ENCODE measurements at regions not wholly inside any gene's neighbourhood (a gene's known extent, or its start where the extent isn't known, plus 50 kb on each side); places are given as distances from the start of the nearest gene placed in this dataset.

DNA sequence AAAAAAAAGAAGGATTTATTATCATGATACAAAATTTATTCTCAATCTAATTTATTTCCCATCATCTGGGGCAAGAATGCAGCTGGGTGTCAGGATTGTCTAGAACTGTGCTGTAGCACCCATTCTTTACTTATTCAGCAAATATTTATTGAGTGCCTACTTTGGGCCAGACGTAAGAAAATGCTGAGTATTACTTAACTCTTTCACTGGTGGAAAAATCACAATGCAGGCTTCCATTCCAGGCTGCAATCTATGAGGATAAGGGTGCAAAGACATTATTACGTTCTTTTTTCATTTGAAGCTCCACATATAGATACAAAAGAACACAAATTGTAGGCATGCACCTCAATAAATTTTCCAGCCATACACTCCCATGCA, 86.0 kb upstream of the CDKN3 start:
- DNase-seq (ENCODE audit: low read depth) = no peak

- DNase-seq (ENCODE audit: low read depth) = no peak
Measured at GRCh38 chr14:54312166-54312801, 84.5 kb upstream of the CDKN3 start.

DNA sequence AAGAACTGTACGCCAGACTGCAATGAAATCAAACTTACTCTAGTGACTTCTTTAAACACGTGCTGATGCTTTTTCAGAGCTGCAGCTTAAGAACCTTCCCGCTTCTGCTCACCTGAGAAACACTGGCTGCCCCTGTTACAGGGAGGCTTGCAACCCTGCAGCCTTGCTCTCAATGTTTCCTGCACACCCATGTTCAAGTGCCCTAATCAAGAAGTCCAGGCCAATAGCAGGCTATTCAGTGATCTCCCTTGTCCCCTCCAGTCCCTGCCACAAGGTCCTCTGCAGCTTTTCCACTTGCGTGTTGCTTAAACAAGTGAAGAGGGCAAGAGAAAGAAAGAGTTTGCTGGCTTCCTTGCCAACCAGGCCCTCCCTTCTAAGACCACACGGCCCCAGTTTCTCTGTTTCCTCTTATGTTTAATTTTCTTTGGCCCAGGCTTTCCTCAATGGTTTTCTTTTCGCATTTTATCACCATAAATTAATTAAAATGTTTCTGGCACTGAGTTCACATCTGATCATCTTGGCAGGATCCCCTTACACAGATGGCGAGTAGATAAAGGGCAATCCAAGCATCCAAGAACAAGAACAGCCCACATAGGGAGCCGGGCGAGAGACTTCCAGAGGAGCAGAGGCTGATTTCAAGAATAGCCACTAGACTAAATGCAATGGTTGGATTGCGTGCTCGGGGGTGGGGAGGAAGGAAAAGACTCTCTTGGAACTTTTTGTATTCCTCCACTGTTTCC, 82.3 kb upstream of the CDKN3 start:
- DNase-seq (ENCODE audit: low read depth) = no peak

DNA sequence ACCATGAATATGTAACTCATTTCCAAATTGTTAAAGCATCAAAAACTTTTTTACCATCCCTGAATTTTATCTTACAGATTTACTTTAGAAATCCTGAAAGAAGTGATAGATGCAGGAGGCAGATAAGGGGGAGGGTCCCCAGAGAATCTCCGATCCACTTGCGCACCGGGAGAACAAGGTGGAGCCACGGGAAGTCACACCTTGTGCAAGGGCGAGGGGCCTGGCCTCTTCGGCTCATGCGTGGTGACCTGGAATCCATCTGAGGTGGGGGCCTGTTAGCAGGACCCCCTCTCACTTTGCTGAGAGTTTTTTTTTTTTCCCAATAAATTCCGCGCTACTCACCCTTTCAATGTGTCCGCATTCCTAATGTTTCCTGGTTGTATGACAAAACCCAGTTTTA, 80.2 kb upstream of the CDKN3 start:
- no peak for DNase-seq (ENCODE audit: low read depth)

- DNase-seq (ENCODE audit: low read depth) = no peak
Measured at GRCh38 chr14:54317391-54317790, 79.4 kb upstream of the CDKN3 start.

DNA sequence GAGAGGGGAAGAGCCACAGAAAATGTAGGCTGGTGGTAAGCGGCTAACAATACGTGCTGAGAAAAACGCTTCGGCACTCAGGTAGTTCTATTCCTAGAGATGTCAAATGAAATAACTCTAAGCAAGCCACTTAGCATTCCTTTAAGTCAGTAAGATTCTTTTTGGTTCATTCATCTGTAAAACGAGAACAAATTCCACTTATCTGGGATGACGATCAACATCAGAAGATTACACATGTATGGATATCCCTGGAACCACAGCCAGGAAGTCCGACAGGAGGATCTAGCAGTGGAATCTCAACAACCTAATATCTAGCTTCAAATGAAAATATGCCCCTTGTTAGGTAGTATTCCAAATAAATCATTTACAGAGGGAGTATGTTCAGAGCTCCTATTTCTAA, 74.6 kb upstream of the CDKN3 start:
- no peak for DNase-seq (ENCODE audit: low read depth)

DNA sequence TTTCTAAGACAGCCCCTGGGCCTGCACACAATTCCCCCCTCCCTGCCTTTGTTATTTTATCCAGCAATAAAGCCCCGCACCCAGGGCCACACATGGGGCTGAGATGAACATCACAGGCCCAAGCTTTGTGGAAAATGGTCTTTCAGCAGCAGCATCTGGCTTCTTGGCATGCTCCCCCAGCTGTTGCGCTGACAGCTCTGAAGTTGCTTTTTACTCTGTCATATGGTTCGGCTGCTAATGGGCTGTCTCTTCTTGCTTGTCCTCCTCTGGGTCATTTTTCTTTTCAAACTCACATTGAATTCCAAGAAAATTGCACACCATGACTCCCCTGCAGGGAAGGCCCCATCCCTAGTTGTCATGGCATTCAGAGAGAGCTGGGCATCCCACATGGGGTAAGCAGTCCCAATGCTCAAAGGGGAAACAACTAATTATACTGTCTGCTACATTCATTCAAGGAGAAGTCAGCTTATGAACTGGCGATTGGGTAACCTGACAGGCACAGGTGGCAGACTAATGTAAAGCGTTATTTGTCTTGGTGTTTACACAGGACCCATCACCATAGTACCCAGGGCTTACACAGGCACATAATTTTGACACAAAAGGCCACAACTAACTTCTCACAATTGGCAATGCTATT, 74.0 kb upstream of the CDKN3 start:
- no peak for DNase-seq (ENCODE audit: low read depth)

- DNase-seq (ENCODE audit: low read depth) = no peak
Measured at GRCh38 chr14:54325766-54326165, 71.0 kb upstream of the CDKN3 start.

DNA sequence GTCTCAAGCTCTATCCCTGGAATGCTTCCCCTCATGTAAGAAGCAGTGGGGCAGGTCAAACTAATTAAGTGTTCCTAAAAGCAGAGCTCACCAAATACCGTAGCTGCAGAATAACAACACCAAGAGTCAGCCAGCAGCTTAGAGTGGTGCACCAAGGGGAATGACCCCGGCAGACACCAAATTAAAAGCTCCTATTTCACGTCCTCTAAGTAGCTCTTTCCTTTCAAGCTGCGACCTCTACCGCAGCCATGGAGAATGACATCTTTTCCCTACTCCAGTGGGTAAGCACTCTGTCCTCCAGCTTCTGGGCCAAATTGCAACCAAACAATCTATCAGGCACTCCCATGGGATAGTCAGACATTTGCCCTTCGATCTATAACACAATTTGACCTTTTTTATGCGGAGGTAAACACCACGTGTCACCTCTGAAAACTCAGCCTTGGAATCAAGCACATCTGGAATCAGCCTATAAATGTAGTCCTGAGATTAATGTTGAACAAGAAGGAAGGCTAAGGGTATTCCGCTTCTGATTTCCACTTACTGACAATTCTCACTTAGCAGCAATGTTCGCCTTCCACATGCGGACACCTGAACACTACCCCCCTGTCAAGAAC, 67.6 kb upstream of the CDKN3 start:
- DNase-seq (ENCODE audit: low read depth) = no peak

DNA sequence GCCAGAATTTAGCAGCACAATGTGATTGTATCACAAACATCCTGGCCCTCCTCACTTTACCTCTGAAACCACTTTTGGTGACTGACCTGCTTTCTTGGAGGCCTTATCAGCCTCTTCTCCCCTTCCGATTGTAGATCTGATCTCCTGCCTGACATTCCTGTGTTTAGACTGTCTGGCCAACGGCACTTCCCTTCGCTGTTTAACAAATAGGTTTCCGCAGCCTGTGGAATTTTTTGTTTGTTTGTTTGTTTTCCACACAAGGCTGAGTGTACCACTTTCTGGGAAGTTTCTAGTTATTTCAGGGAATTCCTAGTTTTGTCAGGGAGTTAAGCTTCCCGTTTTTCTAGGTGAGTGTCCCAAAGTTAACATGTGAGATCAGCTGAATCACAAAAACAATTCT, 65.9 kb upstream of the CDKN3 start:
- no peak for DNase-seq (ENCODE audit: low read depth)

DNA sequence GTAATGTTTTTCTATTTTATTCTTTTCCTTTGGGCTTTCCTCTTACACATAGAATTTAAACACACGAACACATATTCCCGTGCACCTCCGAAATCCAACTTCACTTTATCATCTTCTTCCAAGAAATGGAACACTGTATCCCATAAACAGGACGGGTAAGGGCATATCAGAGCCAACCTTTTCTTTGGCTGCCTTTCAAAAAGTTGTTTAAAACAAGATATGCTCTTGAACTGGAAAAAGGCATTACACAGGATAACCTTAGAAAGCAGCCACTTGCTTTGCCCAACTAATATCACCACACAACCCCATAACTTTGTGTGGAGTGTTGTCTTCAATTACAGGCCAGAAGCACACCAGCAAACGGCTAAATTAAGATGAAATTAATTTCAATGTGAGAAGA, 65.3 kb upstream of the CDKN3 start:
- no peak for DNase-seq (ENCODE audit: low read depth)

DNA sequence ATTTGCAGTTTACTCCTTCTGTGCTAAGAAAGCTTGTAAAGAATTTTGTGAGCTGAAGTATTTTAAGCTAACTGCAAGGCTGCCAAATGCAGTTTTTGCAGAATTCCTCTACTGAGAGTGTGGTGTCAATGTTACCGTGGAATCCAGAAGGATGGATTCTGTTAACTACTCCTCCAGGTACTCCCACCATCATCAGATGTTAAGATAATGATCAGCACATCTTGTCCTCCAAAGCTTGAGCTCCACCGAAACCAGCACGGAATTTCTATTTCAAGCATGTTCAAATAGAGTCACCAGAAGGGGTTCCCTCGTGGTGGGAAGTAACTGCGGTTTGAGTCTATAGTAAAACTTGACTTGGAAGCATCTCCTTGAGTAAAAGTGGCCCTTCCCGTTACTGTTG, 64.3 kb upstream of the CDKN3 start:
- DNase-seq (ENCODE audit: low read depth) = no peak

DNA sequence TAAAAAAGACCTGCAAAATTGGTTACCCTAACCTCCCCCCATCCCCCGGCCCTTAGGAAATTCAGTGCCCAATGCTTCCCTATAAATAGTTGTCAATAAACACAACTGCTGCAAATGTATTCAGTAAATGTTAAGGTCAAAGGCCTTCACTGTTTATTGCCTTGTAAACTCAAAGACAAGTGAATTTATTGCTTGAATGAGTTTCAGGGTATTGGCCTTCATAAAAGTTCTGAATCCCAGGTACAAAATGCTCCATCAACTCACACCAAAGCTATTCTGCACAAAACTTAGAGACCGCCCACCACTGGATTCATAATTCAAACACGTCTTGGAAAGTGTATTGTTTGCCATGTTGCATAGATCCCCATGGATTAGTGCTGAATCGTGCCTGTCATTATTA, 63.3 kb upstream of the CDKN3 start:
- no peak for DNase-seq (ENCODE audit: low read depth)

- no peak for DNase-seq (ENCODE audit: low read depth)
Measured at GRCh38 chr14:54335569-54336155, 61.1 kb upstream of the CDKN3 start.

DNA sequence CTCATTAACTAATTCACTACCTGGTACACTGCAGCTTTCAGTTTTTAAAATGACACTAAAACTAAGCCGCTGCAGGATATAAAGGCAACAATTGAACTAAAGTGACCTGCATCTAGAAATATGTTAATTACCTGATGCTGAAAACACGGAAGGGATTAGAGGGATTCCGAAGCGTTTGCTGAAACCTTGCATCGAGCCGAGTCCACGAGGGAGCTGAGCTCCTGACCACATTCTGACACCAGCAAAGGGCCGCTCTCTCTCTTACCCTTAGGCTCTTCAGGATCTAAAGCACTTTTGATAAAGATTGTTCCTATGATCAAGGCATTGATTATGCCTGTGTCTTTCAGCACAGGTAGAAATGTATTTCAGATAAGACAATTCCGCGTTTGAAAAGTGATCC, 59.5 kb upstream of the CDKN3 start:
- no peak for DNase-seq (ENCODE audit: low read depth)

GRCh38 chr14:54338696-54339317, 58.0 kb upstream of the CDKN3 start:
- no peak for DNase-seq (ENCODE audit: low read depth)

GRCh38 chr14:54339771-54340170, 57.0 kb upstream of the CDKN3 start:
- no peak for DNase-seq (ENCODE audit: low read depth)

- no peak for DNase-seq (ENCODE audit: low read depth)
Measured at GRCh38 chr14:54342806-54343205, 54.0 kb upstream of the CDKN3 start.

GRCh38 chr14:54343272-54344121, 53.3 kb upstream of the CDKN3 start:
- DNase-seq (ENCODE audit: low read depth) = no peak

DNA sequence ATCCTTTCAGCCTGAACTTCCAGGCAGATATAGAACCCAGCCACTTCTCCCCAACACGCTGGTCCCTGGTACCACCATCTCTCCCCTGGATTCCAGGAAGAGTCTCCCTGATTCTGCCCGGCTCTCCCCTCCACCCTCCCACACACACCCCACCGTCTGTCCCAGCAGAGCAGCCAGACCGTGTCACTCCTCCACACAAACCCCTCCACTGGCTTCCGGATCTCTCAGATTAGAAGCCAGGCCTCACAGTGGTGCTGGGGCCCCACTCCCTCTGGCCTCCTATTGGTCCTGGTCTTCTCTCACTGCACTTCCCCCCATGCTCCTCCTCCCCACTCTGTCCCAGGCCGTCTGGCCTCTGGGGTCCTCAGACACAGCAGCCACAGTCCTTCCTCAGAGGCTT, 52.4 kb upstream of the CDKN3 start:
- no peak for DNase-seq (ENCODE audit: low read depth)

GRCh38 chr14:54346257-54346656, 50.5 kb upstream of the CDKN3 start:
- DNase-seq (ENCODE audit: low read depth) = no peak

Data from stimulated activated CD8-positive, alpha-beta memory T cell treated with anti-CD3 and anti-CD28 coated beads, Interleukin-15, amount 100 ng/mL, for 24 hours (primary cell).